SK-N-MC (cell line): ENCODE measurements at regions not wholly inside any gene's neighbourhood (a gene's known extent, or its start where the extent isn't known, plus 50 kb on each side); places are given as distances from the start of the nearest gene placed in this dataset.

Experiments used
- EZH2 ChIP-seq: fragments of 200-600 bp; sonication (generic); IDR thresholded peaks from one replicate; pipeline ENCODE4 v1.6.1; 2017; ENCODE audit warnings: antibody characterized with exemption
- FOXP2 ChIP-seq: optimal IDR thresholded peaks from 2 replicates; pipeline ENCODE3; 2011; ENCODE audit warnings: mild to moderate bottlenecking, moderate library complexity; ENCODE audit not compliant: insufficient read depth; ENCODE audit errors: extremely low read length, control extremely low read depth
- POLR2AphosphoS5 ChIP-seq: IDR thresholded peaks from 2 replicates; pipeline ENCODE4 v1.6.1; 2012; ENCODE audit warnings: mild to moderate bottlenecking, low read depth, low read length, borderline replicate concordance

GRCh38 chr7:36091874-36092176, 61.2 kb upstream of the EEPD1 start:
- no peak for TF ChIP-seq POLR2AphosphoS5
- TF ChIP-seq EZH2 = no peak
- no peak for TF ChIP-seq FOXP2
